CD4-positive, alpha-beta T cell treated with Interleukin-2 at 100 ng/mL for 4 hours (primary cell): ENCODE measurements at regions not wholly inside any gene's neighbourhood (a gene's known extent, or its start where the extent isn't known, plus 50 kb on each side); places are given as distances from the start of the nearest gene placed in this dataset.

Experiments used
- DNase-seq: peaks from one replicate; pipeline ENCODE4 v3.0.0-alpha.2; 2020; ENCODE audit warnings: low spot score

DNA sequence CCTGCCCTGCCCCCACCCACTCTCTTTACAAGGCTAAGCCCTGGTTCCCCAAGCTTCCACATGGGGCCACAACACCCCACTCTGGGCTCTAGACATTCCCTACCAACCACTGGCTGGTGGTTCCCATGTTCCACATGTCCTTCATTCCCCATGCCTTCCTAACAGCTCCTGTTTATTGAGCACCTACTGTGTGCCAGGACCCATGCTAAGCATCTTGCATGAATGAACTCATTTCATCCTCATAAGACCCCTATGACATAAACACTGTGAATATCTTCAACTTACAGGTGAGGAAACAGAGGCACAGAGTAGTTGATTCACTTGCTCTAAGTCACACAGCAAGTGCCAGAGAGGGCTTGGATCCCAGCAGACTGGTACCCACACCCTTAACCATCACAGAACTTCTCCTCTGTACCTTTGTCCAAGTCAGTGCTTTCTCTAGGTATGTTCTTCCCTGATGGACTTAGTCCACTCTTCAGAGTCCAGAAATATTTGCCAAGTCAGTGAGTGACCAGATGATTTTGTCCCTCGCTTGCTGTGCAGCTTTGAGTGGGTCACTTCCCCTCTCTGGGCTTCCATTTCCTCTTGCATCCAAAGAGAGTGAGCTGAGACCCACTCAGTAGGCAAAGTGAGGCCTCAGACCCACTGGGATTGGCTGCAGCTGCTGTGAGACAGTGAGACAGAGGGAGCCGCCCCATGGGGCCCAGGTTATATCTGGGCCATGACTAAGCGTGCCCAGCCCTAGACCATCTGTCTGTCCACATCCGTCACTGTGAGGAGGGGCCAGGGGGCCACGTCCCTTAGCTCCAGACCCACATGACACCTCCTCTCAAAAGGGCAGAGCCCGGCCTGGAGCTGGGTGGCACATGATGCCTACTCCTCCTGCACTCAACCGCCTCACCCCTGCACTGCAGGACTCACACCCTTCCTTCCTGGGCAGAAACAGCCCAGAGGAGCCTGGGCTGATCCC lies 132.4 kb downstream of the MN1 start:
- peak; percentile 4 for DNase-seq

DNA sequence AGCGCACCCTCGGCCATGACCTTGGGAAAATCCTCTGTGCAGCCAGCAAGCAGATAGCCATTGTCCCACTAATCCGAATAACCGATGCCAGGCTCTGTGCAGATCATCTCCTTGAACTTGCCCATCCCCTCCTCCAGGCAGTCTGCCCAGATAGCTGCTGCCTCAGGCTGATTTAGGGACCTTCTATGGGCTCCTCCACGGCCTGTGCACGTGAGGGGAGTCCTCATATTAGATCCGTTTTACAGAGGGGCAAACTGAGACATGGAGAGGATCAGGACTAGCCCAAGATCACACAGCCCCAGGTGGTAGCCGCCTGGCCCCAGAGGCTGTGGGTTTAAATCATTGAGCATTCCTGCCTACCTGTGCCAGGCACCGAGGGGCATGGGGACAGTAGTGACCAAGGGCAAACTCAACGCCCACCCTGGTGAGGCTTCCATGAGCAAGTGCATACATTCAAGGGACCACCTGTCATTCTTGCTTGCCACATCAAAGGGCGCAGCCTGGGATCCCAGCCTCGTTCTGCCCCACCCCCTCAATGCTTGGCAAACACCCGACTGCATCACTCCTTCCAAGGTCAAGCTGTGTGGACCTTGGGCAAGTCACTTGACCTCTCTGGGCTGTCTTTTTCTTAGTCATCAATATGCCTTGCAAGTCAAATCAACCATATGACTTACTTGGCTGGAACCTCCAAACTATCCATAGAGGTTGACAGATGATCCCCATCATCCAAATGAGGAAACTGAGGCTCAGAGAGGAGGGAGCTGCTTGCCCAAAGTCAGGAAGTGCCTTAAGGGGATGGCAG lies 131.6 kb downstream of the MN1 start:
- DNase-seq, result no peak

- DNase-seq, result no peak
These were observed 130.7 kb downstream of the MN1 start for GRCh38 chr22:27670701-27671412.

- no peak for DNase-seq
These were observed 130.1 kb downstream of the MN1 start for GRCh38 chr22:27671413-27671935.

GRCh38 chr22:27672721-27673418 lies 128.7 kb downstream of the MN1 start:
- no peak for DNase-seq

GRCh38 chr22:27673839-27674238 lies 127.7 kb downstream of the MN1 start:
- no peak for DNase-seq

DNA sequence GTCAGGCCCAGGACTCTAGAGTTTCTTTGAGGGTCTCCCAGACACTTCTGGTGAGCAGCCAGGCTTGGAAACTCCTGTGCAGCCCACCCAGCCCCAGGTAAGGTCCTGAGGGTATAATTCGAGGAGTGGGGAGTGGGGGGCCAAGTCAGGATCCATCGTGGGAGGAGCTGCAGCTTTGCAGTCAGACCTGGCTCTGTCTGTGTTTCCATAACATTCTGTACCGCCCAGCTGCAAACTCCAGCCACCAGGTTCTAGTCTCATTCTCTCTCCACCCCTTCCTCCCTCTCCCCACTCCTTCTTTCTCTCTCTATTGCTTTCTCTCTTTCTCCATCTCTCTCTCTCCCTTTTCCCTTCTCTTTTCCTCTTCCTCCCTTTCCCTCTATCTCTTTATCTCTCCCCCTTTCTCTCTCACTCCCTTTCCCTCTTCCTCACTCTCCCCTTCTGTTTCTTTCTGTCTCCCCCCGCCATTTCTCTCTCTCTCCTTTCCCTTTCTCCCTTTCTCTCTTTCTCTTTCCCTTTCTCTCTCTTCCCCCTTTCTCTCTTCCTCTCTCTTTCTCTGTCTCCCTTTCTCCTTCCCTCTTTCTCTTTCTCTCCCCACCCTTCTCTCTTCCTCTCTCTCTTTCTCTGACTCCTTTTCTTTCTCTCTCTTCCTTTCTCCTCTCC lies 127.2 kb downstream of the MN1 start:
- DNase-seq, result no peak

- DNase-seq, result no peak
These were observed 124.9 kb downstream of the MN1 start for GRCh38 chr22:27676545-27677213.

- DNase-seq, result no peak
These were observed 123.6 kb downstream of the MN1 start for GRCh38 chr22:27677905-27678458.

- no peak for DNase-seq
These were observed 122.4 kb downstream of the MN1 start for GRCh38 chr22:27679176-27679575.

DNA sequence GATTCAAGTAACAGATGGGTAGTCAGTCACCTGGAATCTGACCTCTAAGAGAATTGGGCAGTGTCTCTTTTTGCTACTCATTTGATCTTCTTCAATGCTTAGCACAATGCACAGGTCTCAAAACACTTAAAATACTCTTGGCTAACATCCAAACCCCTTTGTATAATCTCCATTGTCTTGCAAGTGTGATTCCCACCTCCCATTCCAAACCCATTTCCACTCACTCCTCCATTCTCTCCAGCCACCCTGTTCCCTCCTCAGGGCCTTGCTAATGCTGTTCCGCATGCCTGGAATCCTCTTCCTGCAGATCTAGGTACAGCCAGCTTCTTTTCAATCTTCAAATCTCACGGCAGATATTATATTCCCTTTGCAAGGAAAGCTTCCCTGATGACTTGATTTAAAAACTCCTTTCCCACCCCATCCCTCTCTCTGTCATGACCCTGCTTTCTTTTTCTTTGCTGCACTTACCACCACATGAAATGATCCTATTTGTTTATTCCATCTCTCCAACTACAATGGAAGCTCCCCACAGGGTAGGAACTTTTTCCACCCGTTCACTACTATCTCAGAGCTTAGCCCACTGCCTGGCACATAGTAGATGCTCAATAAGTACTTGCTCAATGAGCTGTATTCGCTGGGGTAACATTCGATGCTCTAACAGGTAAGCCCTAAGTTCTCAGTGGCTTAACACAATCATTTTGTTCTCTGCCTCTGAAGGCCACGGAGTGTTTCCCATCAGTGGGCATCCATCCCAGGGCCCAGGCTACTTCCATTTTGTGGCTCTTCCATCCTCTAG lies 121.7 kb downstream of the MN1 start:
- no peak for DNase-seq

DNA sequence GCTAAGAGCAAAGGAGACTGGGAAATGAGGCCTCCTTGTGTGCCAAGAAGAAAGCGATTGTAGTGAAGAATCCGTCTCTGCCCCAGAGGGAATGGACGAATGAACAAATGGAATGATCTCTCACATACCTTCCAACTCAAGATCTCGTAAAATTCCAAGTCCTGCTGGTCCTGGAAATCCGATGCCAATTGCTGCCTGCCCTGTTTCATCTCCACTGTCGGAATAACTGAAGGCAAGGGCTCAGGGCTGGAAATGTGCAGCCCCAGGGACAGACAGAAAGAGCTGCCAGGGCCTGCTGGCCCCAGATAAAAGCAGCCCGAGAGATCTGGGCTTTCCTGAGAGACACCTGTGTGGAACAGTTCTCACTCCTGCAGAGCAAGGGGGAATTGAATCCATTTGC lies 120.9 kb downstream of the MN1 start:
- no peak for DNase-seq

DNA sequence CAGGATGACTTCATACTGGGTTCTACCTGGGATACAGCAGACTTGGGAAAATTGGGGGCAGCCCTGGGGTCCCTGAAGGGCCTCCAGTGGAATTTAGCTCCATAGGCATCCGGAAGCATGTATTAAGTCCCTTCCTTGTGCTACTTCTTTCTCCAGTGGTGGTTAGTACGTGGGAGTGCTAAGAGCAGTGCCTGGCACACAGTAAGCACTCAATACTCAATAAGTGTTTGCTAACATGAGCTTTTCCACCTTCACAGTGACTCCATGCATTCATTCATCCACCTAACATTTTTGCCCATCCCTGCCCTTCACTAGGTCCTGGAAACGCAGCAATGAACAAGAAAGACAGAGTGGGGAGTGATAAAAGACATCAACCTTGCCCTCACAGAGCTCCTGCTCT lies 120.5 kb downstream of the MN1 start:
- no peak for DNase-seq

GRCh38 chr22:27682437-27682836 lies 119.1 kb downstream of the MN1 start:
- DNase-seq, result no peak

GRCh38 chr22:27684901-27685300 lies 116.7 kb downstream of the MN1 start:
- no peak for DNase-seq

DNA sequence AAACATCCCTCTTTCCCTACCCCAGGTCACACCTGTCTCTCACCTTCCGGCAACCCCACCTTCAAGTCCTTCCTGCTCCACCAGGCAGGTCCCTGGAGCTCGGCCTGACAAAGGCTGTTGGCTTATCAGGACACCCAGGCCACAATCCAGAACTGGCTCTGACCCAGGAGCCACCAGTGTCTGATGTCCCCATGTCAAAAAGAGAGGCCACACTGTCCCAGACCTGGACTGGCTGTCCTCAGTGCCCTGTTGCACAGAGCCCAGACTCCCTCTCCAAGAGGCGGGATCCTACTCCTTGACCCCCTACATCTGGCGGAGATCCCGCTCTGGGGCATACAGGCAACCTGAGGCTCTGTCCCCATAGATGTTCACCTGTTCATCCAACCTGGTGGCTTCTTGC lies 116.0 kb downstream of the MN1 start:
- no peak for DNase-seq

GRCh38 chr22:27685970-27686369 lies 115.6 kb downstream of the MN1 start:
- DNase-seq, result no peak

DNA sequence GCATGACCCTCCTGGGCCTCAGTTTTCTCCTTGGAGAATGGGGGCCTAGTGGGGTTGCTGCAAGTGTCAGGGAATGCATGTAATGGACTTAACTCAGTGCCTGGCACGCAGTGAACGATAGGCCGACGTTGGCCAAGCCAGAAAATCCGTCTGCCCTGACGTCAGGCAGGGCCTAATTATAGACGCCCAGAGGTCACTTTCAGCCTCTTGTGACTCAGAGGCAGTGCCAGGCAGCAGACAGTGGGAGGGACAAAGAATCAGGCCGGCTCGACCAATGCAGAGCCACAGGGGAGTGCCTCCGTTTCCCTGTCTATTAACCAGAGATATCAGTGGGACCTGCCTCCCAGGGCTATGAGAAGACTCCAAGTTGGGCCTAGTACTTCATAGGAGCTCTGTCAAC lies 115.0 kb downstream of the MN1 start:
- DNase-seq, result no peak

- no peak for DNase-seq
These were observed 113.5 kb downstream of the MN1 start for GRCh38 chr22:27687984-27688545.
